ENCODE measurements at regions not wholly inside any gene's neighbourhood (a gene's known extent, or its start where the extent isn't known, plus 50 kb on each side); places are given as distances from the start of the nearest gene placed in this dataset.

GRCh38 chr19:31959527-31960018, 385.8 kb upstream of the ZNF507 start:
- DNase-seq: no peak

GRCh38 chr19:31960474-31960873, 384.9 kb upstream of the ZNF507 start:
- DNase-seq: no peak

GRCh38 chr19:31961191-31961590, 384.2 kb upstream of the ZNF507 start:
- no peak for DNase-seq

DNA sequence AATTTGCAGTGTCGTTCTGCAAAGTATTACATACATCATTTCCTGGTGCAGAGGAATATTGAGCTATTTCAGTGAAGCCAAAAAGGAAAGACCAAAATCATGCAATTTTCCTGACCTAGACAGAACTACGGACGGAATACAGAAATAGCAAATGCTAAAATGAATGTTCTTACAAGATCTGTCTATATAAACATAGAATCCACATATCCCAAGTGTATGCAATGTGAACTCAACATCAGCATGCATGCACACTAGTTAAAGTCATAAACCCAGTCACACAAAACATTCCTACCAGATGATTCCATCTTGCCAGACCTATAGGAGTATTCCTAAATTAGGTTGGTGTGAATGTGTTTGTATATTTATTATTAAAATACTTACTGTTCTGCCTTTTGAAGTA, 383.7 kb upstream of the ZNF507 start:
- DNase-seq: no peak

DNA sequence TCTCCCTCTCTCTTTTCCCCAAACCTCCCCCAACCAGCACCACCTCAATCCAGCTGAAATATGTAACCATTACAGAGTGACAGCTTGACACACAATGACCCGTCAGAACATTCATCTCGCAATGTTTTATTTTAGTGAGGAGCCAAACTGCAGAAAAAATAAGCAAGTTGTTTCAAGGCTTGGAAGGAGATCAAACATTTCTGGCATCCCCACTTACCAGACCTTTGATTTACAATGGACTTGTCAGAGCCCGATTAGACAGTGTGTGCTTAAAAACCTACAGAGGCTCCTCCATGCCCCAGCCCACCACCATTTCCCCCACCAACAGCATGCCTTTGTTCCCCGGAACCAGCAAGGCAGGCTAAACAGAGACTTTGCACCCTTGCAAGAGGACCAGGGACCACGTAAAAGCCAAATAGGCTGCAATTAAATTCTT, 382.8 kb upstream of the ZNF507 start:
- DNase-seq: no peak

DNA sequence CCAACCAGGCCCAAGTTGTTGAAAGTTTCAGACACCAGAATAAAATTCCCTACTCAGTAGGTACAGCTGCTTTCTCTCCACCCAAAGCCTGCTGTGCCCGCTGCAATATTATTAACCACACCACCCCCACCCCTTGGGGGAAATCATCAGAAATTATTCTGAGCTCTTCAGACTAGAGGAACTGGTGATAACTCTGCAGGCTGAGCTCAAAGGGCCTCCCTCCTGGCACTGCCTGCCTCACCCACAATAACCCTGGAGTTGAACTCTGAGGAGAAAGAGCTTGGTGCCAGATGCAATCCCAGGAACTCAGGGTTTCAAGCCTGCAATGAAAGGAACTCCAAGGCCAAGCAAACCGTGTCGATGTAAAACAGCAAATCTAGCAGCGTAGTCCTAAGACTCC, 381.7 kb upstream of the ZNF507 start:
- no peak for DNase-seq

GRCh38 chr19:31969016-31969415, 376.4 kb upstream of the ZNF507 start:
- no peak for DNase-seq

GRCh38 chr19:31970027-31970461, 375.4 kb upstream of the ZNF507 start:
- DNase-seq: no peak

DNA sequence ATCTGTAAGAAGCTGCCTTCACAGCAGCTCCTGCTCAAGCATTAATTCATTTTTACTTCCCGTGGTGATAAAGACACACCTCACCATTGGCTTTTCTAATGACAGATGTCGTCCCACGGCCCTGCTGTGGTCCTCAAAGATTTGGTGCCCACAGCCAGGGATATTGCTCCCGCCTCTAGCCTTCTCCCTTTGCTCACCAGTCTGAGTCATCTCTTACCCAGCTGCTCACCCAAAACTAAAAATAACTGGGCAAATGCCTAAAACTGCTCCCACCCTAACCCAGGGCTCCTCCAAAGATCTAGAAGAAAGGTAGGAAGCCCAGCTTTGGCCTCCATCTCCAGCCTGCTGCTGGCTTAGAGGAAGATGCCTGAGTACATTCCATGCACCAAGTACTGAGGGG, 371.1 kb upstream of the ZNF507 start:
- DNase-seq: no peak

GRCh38 chr19:31974941-31975340, 370.5 kb upstream of the ZNF507 start:
- no peak for DNase-seq

- DNase-seq: no peak
Observed at GRCh38 chr19:31975461-31975860, 369.9 kb upstream of the ZNF507 start.

GRCh38 chr19:31976775-31977536, 368.5 kb upstream of the ZNF507 start:
- no peak for DNase-seq

DNA sequence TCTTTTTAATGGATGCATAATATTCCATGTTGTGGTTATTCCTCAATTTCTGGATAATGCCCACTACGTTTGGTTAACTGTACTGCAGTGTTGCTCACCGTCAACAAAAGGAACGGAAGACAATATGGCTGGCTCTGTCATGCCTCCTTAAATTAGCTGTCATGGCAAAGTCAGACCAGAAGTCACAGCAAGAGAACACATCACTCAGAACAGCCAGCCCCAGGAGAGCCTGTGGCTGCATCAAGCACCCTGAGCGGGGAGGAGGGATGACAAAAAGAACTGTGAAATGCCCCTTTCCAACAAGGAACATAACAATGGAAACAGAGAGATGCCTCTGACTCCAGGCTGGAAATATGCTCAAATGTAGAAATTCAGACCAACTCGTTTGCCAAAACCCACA, 366.0 kb upstream of the ZNF507 start:
- no peak for DNase-seq

GRCh38 chr19:31979949-31980670, 365.3 kb upstream of the ZNF507 start:
- no peak for DNase-seq

DNA sequence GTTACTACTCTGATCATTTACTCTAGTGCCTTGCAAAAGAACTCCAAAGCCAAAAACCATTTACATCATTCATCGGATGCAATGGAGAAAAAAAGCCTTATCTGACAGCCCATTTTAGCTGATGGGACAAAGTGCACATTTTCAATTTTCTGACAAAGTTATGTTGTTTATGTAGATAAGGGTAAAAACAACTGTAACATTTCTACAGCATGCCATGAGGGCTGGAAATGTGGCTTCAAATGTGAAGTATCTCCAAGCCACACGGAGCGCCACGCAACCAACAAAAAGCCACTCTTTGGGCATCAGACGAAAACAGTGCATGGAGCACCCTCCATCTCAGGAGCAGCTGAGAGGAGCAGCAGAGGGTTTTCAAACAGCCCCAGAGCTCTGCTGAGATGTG, 364.6 kb upstream of the ZNF507 start:
- no peak for DNase-seq

- no peak for DNase-seq
Observed at GRCh38 chr19:31981545-31981944, 363.9 kb upstream of the ZNF507 start.

GRCh38 chr19:31983647-31984046, 361.8 kb upstream of the ZNF507 start:
- no peak for DNase-seq

GRCh38 chr19:31985001-31985605, 360.3 kb upstream of the ZNF507 start:
- no peak for DNase-seq

DNA sequence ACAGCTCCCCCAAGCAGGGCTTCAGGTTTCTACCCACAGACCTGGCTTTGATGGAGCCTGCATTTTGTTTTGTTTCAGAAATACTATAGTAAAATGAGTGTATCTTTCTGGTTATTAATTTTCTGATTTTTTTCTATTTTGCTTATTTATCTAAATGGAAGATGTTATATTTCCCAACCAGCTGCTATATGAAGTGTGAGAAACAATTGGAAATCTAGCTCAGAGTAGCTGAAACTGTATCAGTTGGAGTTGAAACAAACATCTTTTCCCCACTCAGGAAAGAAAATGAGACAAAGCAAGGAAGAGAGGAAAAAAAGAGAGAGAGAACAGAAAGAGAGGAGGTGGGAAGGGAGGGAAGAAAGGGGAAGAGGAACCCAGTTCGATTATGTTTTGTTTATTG, 358.5 kb upstream of the ZNF507 start:
- DNase-seq: no peak

DNA sequence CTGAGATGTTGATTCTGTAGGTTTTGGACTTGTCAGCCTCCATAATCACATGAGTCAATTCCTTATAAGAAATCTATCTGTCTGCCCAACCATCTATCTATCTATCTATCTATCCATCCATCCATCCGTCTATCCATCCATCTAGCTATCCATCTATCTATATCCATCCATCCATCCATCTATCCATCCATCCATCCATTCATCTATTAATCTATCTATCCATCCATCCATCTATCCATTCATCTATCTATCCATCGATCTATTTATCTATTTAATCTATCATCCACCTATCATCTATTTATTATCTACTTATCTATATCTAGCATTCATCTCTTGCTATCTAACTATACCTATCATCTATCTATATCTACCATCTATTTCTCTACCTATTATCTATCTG, 357.2 kb upstream of the ZNF507 start:
- no peak for DNase-seq

DNA sequence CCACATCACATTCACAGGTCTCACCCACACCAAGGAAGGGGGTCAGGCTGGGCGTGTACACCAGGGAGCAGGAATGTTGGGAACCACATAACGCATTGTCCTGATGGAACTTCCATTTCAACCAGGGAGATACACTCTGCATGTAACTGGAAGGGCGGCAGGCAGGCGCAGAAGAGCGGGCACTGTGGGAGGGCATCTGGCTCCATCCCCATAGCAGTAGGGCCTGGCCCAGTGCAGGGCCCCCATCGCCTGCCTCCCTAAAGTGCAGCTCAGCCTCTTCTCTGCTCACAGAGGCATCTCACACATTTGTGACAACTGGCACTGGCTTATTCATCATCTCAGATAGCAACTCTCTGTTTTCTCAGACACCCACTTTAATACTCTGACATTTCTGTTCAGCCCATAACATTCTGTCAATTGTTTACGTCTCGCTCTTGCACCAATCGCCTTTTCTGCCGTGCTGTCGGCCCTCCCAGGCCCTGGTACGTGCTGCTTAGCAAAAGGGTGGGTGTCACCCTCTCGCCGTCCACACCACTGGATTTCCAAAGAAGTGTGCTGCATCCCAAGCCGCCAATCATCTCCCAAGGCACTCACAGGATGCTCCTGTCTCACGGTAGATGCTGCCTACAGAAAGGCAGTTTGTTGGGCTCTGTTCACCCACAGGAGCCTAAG, 353.3 kb upstream of the ZNF507 start:
- no peak for DNase-seq

DNA sequence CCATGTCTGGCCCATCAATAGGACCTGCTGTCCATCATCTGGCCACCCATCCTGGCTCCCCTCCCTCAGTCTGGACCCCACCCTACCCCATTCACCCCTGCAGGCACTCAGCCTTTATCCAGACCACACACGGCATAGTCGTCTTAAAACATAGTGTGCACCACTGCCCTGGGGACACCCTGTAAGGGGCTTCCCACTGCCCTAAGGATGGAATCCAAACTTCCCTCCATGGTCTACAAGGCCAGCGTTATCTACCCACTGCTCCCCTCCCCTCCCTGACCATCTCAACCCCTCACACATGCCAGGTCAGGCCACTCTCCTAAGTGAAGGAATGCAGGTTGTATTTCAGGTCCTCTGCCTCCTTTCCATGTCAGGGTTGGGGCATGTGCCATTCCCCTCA, 352.7 kb upstream of the ZNF507 start:
- DNase-seq: no peak

DNA sequence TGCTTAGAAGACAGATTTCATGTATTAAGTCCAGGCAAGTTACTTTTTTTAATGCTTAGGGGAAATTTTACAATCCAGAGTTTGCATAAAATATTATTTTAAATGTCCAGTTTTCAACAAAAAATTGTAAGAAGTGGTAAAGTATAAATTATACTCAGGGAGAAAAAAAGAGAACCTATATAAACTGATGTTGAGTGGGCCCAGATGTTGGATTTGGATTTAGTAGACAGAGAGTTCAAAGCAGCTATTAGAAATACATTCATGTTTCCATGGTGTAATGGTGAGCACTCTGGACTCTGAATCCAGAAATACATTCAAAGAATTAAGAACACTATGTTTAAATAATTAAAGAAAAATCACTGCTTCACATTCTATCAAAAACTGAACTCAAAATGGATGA, 349.9 kb upstream of the ZNF507 start:
- DNase-seq: no peak

Measured in activated T-cell treated with anti-CD3 and anti-CD28 coated beads for 4 hours (primary cell).